ENCODE measurements at regions not wholly inside any gene's neighbourhood (a gene's known extent, or its start where the extent isn't known, plus 50 kb on each side); places are given as distances from the start of the nearest gene placed in this dataset.

GRCh38 chr9:93897075-93897970 is 57.8 kb downstream of the BARX1 start:
- DNase-seq (ENCODE audit: low read depth in 2 of 2): no peak
- no peak for TF ChIP-seq CTCF (IDR thresholded peaks at IDR 0.05; ENCODE audit: low read depth, low read length)
- no peak overlapping the region for H3K4me3 ChIP-seq (replicated peaks in 1 of 2; ENCODE audit: low read depth in 2 of 2, low read length in 2 of 2)

GRCh38 chr9:93896496-93897033 is 58.6 kb downstream of the BARX1 start:
- DNase-seq (ENCODE audit: low read depth in 2 of 2): no peak
- TF ChIP-seq CTCF (IDR thresholded peaks at IDR 0.05; ENCODE audit: low read depth, low read length): no peak

GRCh38 chr9:93896093-93896492 is 59.1 kb downstream of the BARX1 start:
- no peak for TF ChIP-seq CTCF (IDR thresholded peaks at IDR 0.05; ENCODE audit: low read depth, low read length)
- DNase-seq (ENCODE audit: low read depth in 2 of 2): no peak
- H3K4me3 ChIP-seq (replicated peaks in 1 of 2; ENCODE audit: low read depth in 2 of 2, low read length in 2 of 2): no peak overlapping the region

More at GRCh38 chr9:93896496-93897033, 58.6 kb downstream of the BARX1 start:
- no peak overlapping the region for H3K4me3 ChIP-seq (replicated peaks in 1 of 2; ENCODE audit: low read depth in 2 of 2, low read length in 2 of 2)

- no peak for DNase-seq (ENCODE audit: low read depth in 2 of 2)
- TF ChIP-seq CTCF (IDR thresholded peaks at IDR 0.05; ENCODE audit: low read depth, low read length): no peak
- H3K4me3 ChIP-seq (replicated peaks in 1 of 2; ENCODE audit: low read depth in 2 of 2, low read length in 2 of 2): no peak overlapping the region
Measured at GRCh38 chr9:93895535-93895934, 59.6 kb downstream of the BARX1 start.

- no peak for DNase-seq (ENCODE audit: low read depth in 2 of 2)
- no peak for TF ChIP-seq CTCF (IDR thresholded peaks at IDR 0.05; ENCODE audit: low read depth, low read length)
- no peak overlapping the region for H3K4me3 ChIP-seq (replicated peaks in 1 of 2; ENCODE audit: low read depth in 2 of 2, low read length in 2 of 2)
Measured at GRCh38 chr9:93894691-93895079, 60.5 kb downstream of the BARX1 start.

GRCh38 chr9:93893899-93894690 is 61.1 kb downstream of the BARX1 start:
- no peak for TF ChIP-seq CTCF (IDR thresholded peaks at IDR 0.05; ENCODE audit: low read depth, low read length)
- DNase-seq (ENCODE audit: low read depth in 2 of 2): no peak

More at GRCh38 chr9:93893899-93894690, 61.1 kb downstream of the BARX1 start:
- no peak overlapping the region for H3K4me3 ChIP-seq (replicated peaks in 1 of 2; ENCODE audit: low read depth in 2 of 2, low read length in 2 of 2)
